HepG2 (cell line): ENCODE measurements at regions not wholly inside any gene's neighbourhood (a gene's known extent, or its start where the extent isn't known, plus 50 kb on each side); places are given as distances from the start of the nearest gene placed in this dataset.

Source experiments
- ATF7-NPFF ChIP-seq: sonication (generic); formaldehyde crosslinking; IDR thresholded peaks from 2 replicates; pipeline ENCODE4 v1.8.1; 2023; ENCODE audit warnings: mild to moderate bottlenecking, low read depth, missing genetic modification reagents, moderate library complexity
- CCDC6 ChIP-seq: sonication (generic); formaldehyde crosslinking; IDR thresholded peaks from 2 replicates; pipeline ENCODE4 v1.8.1; 2022; ENCODE audit warnings: mild to moderate bottlenecking, missing genetic modification reagents, moderate library complexity
- CREBL2 ChIP-seq: sonication (generic); formaldehyde crosslinking; IDR thresholded peaks from 2 replicates; pipeline ENCODE4 v1.8.1; 2023; ENCODE audit warnings: missing genetic modification reagents, mild to moderate bottlenecking, borderline replicate concordance
- FLYWCH1 ChIP-seq: sonication (generic); formaldehyde crosslinking; IDR thresholded peaks from 2 replicates; pipeline ENCODE4 v1.8.1; 2023; ENCODE audit warnings: mild to moderate bottlenecking, missing genetic modification reagents
- HMGA1 ChIP-seq: sonication (generic); formaldehyde crosslinking; conservative IDR thresholded peaks from 2 replicates; pipeline ENCODE4 v1.4.0; 2020; ENCODE audit warnings: missing genetic modification reagents
- HNF1A ChIP-seq, 2 experiments: sonication (generic) in 1 of 2; formaldehyde crosslinking in 1 of 2; IDR thresholded peaks; 2 replicates each; pipeline versions ENCODE4 v1.4.0 to v1.6.1; 2016 to 2020; ENCODE audit warnings: borderline replicate concordance in 1 of 2, low read depth in 1 of 2, mild to moderate bottlenecking in 1 of 2, missing genetic modification reagents in 1 of 2
- MAFK ChIP-seq, 2 experiments: IDR thresholded peaks in 1 of 2; conservative IDR thresholded peaks in 1 of 2; 2 replicates each; pipeline ENCODE4 v1.6.1; 2011; ENCODE audit warnings: improper control_type of control experiment in 2 of 2, low read length in 2 of 2
- MED1 ChIP-seq: sonication (generic); formaldehyde crosslinking; IDR thresholded peaks from 2 replicates; pipeline ENCODE4 v1.4.0; 2020; ENCODE audit warnings: missing genetic modification reagents
- MXD4 ChIP-seq: IDR thresholded peaks from 2 replicates; pipeline ENCODE4 v1.6.1; 2016; ENCODE audit warnings: mild to moderate bottlenecking, missing biosample characterization, missing genetic modification reagents
- PCBP1 ChIP-seq: fragments of 200-400 bp; formaldehyde crosslinking; IDR thresholded peaks from 2 replicates; pipeline ENCODE4 v1.6.1; 2017; ENCODE audit warnings: mild to moderate bottlenecking, low read depth, low read length, borderline replicate concordance
- POLR2G ChIP-seq: fragments of 200-400 bp; formaldehyde crosslinking; IDR thresholded peaks from 2 replicates; pipeline ENCODE4 v1.6.1; 2018; ENCODE audit warnings: mild to moderate bottlenecking, low read depth, low read length, moderate library complexity
- TBX3 ChIP-seq: fragments of 450-650 bp; IDR thresholded peaks from 2 replicates; pipeline ENCODE4 v1.6.1; 2017; ENCODE audit warnings: antibody characterized with exemption, mild to moderate bottlenecking, inconsistent platforms, borderline replicate concordance
- ZBTB21 ChIP-seq: sonication (generic); formaldehyde crosslinking; IDR thresholded peaks from 2 replicates; pipeline ENCODE4 v1.4.0; 2020; ENCODE audit warnings: missing genetic modification reagents
- ZBTB42 ChIP-seq: sonication (generic); formaldehyde crosslinking; IDR thresholded peaks from 2 replicates; pipeline ENCODE4 v1.5.0; 2020; ENCODE audit warnings: mild to moderate bottlenecking, missing genetic modification reagents
- ZFP36 ChIP-seq: fragments of 150-350 bp; IDR thresholded peaks from 2 replicates; pipeline ENCODE4 v1.6.1; 2018; ENCODE audit warnings: borderline replicate concordance, low read length, low read depth; ENCODE audit not compliant: partially characterized antibody
- ZNF431 ChIP-seq: sonication (generic); formaldehyde crosslinking; IDR thresholded peaks from 2 replicates; pipeline ENCODE4 v1.9.0; 2022; ENCODE audit warnings: missing genetic modification reagents, low read depth, mild to moderate bottlenecking, borderline replicate concordance
- ZNF484 ChIP-seq: sonication (generic); formaldehyde crosslinking; IDR thresholded peaks from 2 replicates; pipeline ENCODE4 v1.5.1; 2020; ENCODE audit warnings: mild to moderate bottlenecking, low read depth, missing genetic modification reagents, borderline replicate concordance
- ZNF777 ChIP-seq: sonication (generic); formaldehyde crosslinking; IDR thresholded peaks from 2 replicates; pipeline ENCODE4 v1.4.0; 2020; ENCODE audit warnings: missing genetic modification reagents
- ZNF878 ChIP-seq: sonication (generic); formaldehyde crosslinking; IDR thresholded peaks from 2 replicates; pipeline ENCODE4 v1.8.1; 2023; ENCODE audit warnings: mild to moderate bottlenecking, missing genetic modification reagents, moderate library complexity
- ZSCAN12 ChIP-seq: sonication (generic); formaldehyde crosslinking; IDR thresholded peaks from 2 replicates; pipeline ENCODE4 v1.9.0; 2021; ENCODE audit warnings: mild to moderate bottlenecking, missing genetic modification reagents
- ZSCAN9 ChIP-seq: IDR thresholded peaks from 2 replicates; pipeline ENCODE4 v1.6.1; 2016; ENCODE audit warnings: borderline replicate concordance
- TF ChIP-seq, protein P1 (sequence below): sonication (generic); formaldehyde crosslinking; IDR thresholded peaks from 2 replicates; pipeline ENCODE4 v1.4.0; 2020; ENCODE audit warnings: mild to moderate bottlenecking, low read depth, missing genetic modification reagents
- TF ChIP-seq, protein P2 (sequence below): conservative IDR thresholded peaks from 2 replicates; pipeline ENCODE4 v1.6.1; 2018; ENCODE audit warnings: missing genetic modification reagents

DNA sequence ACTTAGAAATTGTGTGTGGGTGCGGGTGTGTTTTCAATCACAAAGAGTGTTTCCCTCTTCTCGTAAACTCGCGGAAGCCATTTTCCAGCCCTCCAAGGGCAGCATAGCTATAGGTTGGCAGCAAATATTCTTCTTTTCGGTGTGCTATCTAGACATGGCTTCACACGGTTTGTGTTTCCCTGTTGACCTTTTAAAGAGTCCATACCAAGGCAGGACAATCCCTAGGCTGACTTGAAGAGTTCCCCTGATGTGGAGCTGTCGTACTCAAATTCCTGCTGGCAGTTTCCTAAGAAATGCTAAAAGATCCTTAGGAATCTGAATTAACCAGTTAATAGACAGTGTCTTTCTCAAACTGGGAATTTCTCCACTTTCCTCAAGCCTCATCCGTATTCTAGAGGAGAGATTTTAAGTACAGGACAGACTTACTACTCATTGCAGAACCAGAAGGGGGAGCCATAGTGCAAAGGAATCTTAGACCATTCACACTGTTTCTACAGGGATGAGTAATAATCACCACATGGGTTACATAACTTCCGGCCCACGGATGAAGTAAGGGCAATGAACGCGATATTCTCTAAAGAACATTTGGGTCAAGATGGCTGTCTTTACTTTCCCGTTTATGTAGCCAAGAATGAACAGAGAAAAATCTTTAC is 288.6 kb upstream of the ELAC2 start (continued):
- TF ChIP-seq CREBL2 (no peak), FLYWCH1 (no peak), ZBTB42 (no peak), MED1 (CRISPR knock-in tag) (0 out of 2 replicates have a peak, but pooled peaks have one; percentile 26), MXD4 (CRISPR knock-in tag) (no peak), MAFK (conservative IDR thresholded peaks at IDR 0.05 in 1 of 2, IDR thresholded peaks at IDR 0.05 in 1 of 2; ENCODE audit: low read length in 2 of 2) (no peak), ZNF431 (CRISPR knock-in tag) (no peak), ZSCAN9 (CRISPR knock-in tag) (no peak), TBX3 (no peak), ZFP36 (no peak), ZBTB21 (CRISPR knock-in tag) (no peak), PCBP1 (no peak), ZNF484 (CRISPR knock-in tag) (no peak), ZNF777 (CRISPR knock-in tag) (no peak), HMGA1 (CRISPR knock-in tag) (no peak), ZNF878 (CRISPR knock-in tag) (peak; percentile 50; the same call in 1 of the 2 replicates), POLR2G (no peak), ZSCAN12 (CRISPR knock-in tag) (no peak), HNF1A (IDR thresholded peaks at IDR 0.05; ENCODE audit: low read depth) (no peak), HNF1A (CRISPR knock-in tag; IDR thresholded peaks at IDR 0.05; ENCODE audit: borderline replicate concordance) (no peak), ATF7-NPFF (CRISPR knock-in tag) (no peak), CCDC6 (CRISPR knock-in tag) (0 out of 2 replicates have a peak, but pooled peaks have one; percentile 52)
- TF ChIP-seq, protein P1, sequence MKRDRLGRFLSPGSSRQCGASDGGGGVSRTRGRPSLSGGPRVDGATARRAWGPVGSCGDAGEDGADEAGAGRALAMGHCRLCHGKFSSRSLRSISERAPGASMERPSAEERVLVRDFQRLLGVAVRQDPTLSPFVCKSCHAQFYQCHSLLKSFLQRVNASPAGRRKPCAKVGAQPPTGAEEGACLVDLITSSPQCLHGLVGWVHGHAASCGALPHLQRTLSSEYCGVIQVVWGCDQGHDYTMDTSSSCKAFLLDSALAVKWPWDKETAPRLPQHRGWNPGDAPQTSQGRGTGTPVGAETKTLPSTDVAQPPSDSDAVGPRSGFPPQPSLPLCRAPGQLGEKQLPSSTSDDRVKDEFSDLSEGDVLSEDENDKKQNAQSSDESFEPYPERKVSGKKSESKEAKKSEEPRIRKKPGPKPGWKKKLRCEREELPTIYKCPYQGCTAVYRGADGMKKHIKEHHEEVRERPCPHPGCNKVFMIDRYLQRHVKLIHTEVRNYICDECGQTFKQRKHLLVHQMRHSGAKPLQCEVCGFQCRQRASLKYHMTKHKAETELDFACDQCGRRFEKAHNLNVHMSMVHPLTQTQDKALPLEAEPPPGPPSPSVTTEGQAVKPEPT (CRISPR knock-in tag) = no peak
- TF ChIP-seq, protein P2, sequence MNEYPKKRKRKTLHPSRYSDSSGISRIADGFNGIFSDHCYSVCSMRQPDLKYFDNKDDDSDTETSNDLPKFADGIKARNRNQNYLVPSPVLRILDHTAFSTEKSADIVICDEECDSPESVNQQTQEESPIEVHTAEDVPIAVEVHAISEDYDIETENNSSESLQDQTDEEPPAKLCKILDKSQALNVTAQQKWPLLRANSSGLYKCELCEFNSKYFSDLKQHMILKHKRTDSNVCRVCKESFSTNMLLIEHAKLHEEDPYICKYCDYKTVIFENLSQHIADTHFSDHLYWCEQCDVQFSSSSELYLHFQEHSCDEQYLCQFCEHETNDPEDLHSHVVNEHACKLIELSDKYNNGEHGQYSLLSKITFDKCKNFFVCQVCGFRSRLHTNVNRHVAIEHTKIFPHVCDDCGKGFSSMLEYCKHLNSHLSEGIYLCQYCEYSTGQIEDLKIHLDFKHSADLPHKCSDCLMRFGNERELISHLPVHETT (CRISPR knock-in tag) = no peak
